ENCODE measurements at regions not wholly inside any gene's neighbourhood (a gene's known extent, or its start where the extent isn't known, plus 50 kb on each side); places are given as distances from the start of the nearest gene placed in this dataset.

DNA sequence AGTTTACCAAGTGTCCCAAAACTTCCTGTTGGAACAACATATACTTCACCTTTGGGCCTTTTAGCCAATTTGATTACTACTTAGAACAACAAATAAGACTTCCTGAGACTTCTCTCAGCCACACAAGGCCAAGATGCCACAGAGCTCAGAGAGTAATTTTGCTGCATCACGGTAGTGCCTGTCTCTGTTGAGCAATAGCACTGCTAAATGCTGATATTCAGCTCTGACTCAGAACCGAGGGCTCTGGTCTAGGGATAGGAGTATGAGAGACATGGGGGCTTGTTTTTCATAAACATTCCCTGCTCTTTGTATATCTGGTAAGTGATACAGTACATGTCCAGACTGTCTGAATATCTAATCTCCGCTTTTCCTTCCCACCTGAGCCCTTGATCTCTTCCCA, 260.4 kb upstream of the ARHGAP20 start:
- no peak overlapping the region for H3K4me3 ChIP-seq (ENCODE audit: low read depth in 1 of 3, low read length in 3 of 3)
- H3K27me3 ChIP-seq (ENCODE audit: control insufficient read depth in 4 of 4, insufficient read depth in 4 of 4, low read length in 3 of 4): no peaks in the 10 kb centered on the region
- H3K9me3 ChIP-seq (ENCODE audit: control insufficient read depth in 4 of 4, low read length in 3 of 4): no peaks in the 10 kb centered on the region
- DNase-seq (ENCODE audit: low spot score): no peak
- no peak for TF ChIP-seq GABPA (IDR thresholded peaks at IDR 0.05 in 1 of 2, conservative IDR thresholded peaks at IDR 0.05 in 1 of 2)
- no peak for TF ChIP-seq FOXA1 (IDR thresholded peaks at IDR 0.05)
- no peak for TF ChIP-seq SP1 (IDR thresholded peaks at IDR 0.05)
- no peak for TF ChIP-seq RAD21 (IDR thresholded peaks at IDR 0.05)
- no peak for TF ChIP-seq NR2F2 (IDR thresholded peaks at IDR 0.05)
- TF ChIP-seq, protein P1, sequence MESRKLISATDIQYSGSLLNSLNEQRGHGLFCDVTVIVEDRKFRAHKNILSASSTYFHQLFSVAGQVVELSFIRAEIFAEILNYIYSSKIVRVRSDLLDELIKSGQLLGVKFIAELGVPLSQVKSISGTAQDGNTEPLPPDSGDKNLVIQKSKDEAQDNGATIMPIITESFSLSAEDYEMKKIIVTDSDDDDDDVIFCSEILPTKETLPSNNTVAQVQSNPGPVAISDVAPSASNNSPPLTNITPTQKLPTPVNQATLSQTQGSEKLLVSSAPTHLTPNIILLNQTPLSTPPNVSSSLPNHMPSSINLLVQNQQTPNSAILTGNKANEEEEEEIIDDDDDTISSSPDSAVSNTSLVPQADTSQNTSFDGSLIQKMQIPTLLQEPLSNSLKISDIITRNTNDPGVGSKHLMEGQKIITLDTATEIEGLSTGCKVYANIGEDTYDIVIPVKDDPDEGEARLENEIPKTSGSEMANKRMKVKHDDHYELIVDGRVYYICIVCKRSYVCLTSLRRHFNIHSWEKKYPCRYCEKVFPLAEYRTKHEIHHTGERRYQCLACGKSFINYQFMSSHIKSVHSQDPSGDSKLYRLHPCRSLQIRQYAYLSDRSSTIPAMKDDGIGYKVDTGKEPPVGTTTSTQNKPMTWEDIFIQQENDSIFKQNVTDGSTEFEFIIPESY (IDR thresholded peaks at IDR 0.05): no peak
- no peak for TF ChIP-seq RXRA (IDR thresholded peaks at IDR 0.05)
- TF ChIP-seq HNF4A (conservative IDR thresholded peaks at IDR 0.05): no peak
- no peak for TF ChIP-seq JUND (IDR thresholded peaks at IDR 0.05)
- H3K4me1 ChIP-seq (ENCODE audit: control insufficient read depth in 4 of 4, insufficient read depth in 4 of 4, low read length in 3 of 4): no peaks in the 10 kb centered on the region
- no peaks in the 10 kb centered on the region for H3K36me3 ChIP-seq (ENCODE audit: control insufficient read depth in 4 of 4, insufficient read depth in 3 of 4, low read depth in 1 of 4, low read length in 3 of 4)
- 76% methylated on average over 3 of the region's 3 CpGs for WGBS
- H3K9ac ChIP-seq (ENCODE audit: low read depth in 1 of 2, low read length in 2 of 2): no peak overlapping the region
- no peak overlapping the region for H3K27ac ChIP-seq (ENCODE audit: low read depth in 1 of 2, low read length in 2 of 2)

DNA sequence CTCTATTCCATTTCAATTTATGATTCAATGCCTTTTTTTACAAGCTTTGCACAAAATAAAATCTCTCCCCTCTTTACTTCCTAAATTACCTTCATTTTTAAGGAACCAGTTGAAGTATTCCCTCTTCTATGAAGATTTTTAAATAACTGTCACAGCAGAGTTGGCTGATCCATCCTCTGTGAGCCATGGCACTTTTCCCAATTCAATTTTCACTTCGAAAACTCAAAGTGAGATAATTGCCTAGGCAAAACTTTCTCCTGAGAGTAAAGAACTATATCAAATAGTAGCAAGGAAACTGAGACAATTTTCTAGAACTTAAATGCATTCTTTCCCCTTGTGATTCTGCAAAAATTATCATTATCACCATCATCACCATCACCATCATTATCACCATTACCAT, 259.9 kb upstream of the ARHGAP20 start:
- Histone ChIP-seq H3K27ac (ENCODE audit: low read depth in 1 of 2, low read length in 2 of 2) (no peak overlapping the region), H3K4me3 (ENCODE audit: low read depth in 1 of 3, low read length in 3 of 3) (no peak overlapping the region), H3K4me1 (ENCODE audit: control insufficient read depth in 4 of 4, insufficient read depth in 4 of 4, low read length in 3 of 4) (no peaks in the 10 kb centered on the region), H3K9ac (ENCODE audit: low read depth in 1 of 2, low read length in 2 of 2) (no peak overlapping the region), H3K9me3 (ENCODE audit: control insufficient read depth in 4 of 4, low read length in 3 of 4) (no peaks in the 10 kb centered on the region), H3K36me3 (ENCODE audit: control insufficient read depth in 4 of 4, insufficient read depth in 3 of 4, low read depth in 1 of 4, low read length in 3 of 4) (no peaks in the 10 kb centered on the region), H3K27me3 (ENCODE audit: control insufficient read depth in 4 of 4, insufficient read depth in 4 of 4, low read length in 3 of 4) (no peaks in the 10 kb centered on the region)
- 88% methylated on average over 1 of the region's 1 CpG for WGBS
- TF ChIP-seq SP1 (IDR thresholded peaks at IDR 0.05) (no peak), EGR1 (IDR thresholded peaks at IDR 0.05; ENCODE audit: low read depth in 2 of 2) (no peak), YY1 (IDR thresholded peaks at IDR 0.05) (no peak), TAF1 (conservative IDR thresholded peaks at IDR 0.05) (no peak), NR2F2 (IDR thresholded peaks at IDR 0.05) (no peak), HNF4A (conservative IDR thresholded peaks at IDR 0.05) (no peak), FOXA2 (IDR thresholded peaks at IDR 0.05) (no peak), RXRA (IDR thresholded peaks at IDR 0.05) (no peak), HNF4G (IDR thresholded peaks at IDR 0.05) (no peak), JUND (IDR thresholded peaks at IDR 0.05) (no peak), RAD21 (IDR thresholded peaks at IDR 0.05) (no peak), FOXA1 (IDR thresholded peaks at IDR 0.05) (no peak), GABPA (IDR thresholded peaks at IDR 0.05 in 1 of 2, conservative IDR thresholded peaks at IDR 0.05 in 1 of 2) (no peak)
- TF ChIP-seq, protein P2, sequence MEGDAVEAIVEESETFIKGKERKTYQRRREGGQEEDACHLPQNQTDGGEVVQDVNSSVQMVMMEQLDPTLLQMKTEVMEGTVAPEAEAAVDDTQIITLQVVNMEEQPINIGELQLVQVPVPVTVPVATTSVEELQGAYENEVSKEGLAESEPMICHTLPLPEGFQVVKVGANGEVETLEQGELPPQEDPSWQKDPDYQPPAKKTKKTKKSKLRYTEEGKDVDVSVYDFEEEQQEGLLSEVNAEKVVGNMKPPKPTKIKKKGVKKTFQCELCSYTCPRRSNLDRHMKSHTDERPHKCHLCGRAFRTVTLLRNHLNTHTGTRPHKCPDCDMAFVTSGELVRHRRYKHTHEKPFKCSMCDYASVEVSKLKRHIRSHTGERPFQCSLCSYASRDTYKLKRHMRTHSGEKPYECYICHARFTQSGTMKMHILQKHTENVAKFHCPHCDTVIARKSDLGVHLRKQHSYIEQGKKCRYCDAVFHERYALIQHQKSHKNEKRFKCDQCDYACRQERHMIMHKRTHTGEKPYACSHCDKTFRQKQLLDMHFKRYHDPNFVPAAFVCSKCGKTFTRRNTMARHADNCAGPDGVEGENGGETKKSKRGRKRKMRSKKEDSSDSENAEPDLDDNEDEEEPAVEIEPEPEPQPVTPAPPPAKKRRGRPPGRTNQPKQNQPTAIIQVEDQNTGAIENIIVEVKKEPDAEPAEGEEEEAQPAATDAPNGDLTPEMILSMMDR (IDR thresholded peaks at IDR 0.05; ENCODE audit: low read depth, low read length, missing input control): no peak
- TF ChIP-seq, protein P3, sequence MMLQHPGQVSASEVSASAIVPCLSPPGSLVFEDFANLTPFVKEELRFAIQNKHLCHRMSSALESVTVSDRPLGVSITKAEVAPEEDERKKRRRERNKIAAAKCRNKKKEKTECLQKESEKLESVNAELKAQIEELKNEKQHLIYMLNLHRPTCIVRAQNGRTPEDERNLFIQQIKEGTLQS (IDR thresholded peaks at IDR 0.05): no peak
- TF ChIP-seq, protein P4, sequence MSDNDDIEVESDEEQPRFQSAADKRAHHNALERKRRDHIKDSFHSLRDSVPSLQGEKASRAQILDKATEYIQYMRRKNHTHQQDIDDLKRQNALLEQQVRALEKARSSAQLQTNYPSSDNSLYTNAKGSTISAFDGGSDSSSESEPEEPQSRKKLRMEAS (IDR thresholded peaks at IDR 0.05): no peak
- TF ChIP-seq, protein P5, sequence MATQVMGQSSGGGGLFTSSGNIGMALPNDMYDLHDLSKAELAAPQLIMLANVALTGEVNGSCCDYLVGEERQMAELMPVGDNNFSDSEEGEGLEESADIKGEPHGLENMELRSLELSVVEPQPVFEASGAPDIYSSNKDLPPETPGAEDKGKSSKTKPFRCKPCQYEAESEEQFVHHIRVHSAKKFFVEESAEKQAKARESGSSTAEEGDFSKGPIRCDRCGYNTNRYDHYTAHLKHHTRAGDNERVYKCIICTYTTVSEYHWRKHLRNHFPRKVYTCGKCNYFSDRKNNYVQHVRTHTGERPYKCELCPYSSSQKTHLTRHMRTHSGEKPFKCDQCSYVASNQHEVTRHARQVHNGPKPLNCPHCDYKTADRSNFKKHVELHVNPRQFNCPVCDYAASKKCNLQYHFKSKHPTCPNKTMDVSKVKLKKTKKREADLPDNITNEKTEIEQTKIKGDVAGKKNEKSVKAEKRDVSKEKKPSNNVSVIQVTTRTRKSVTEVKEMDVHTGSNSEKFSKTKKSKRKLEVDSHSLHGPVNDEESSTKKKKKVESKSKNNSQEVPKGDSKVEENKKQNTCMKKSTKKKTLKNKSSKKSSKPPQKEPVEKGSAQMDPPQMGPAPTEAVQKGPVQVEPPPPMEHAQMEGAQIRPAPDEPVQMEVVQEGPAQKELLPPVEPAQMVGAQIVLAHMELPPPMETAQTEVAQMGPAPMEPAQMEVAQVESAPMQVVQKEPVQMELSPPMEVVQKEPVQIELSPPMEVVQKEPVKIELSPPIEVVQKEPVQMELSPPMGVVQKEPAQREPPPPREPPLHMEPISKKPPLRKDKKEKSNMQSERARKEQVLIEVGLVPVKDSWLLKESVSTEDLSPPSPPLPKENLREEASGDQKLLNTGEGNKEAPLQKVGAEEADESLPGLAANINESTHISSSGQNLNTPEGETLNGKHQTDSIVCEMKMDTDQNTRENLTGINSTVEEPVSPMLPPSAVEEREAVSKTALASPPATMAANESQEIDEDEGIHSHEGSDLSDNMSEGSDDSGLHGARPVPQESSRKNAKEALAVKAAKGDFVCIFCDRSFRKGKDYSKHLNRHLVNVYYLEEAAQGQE (IDR thresholded peaks at IDR 0.05): no peak
- TF ChIP-seq, protein P1 (IDR thresholded peaks at IDR 0.05): no peak
- DNase-seq (ENCODE audit: low spot score): no peak
